ENCODE measurements at regions not wholly inside any gene's neighbourhood (a gene's known extent, or its start where the extent isn't known, plus 50 kb on each side); places are given as distances from the start of the nearest gene placed in this dataset.

GRCh38 chr10:113219446-113219845, 269.4 kb downstream of the TCF7L2 start:
- DNase-seq: no peak

GRCh38 chr10:113221756-113222168, 271.7 kb downstream of the TCF7L2 start:
- no peak for DNase-seq

- DNase-seq: no peak
Measured at GRCh38 chr10:113222207-113222606, 272.2 kb downstream of the TCF7L2 start.

- no peak for DNase-seq
Measured at GRCh38 chr10:113225364-113225763, 275.3 kb downstream of the TCF7L2 start.

GRCh38 chr10:113225903-113226302, 275.9 kb downstream of the TCF7L2 start:
- no peak for DNase-seq

- DNase-seq: no peak
Measured at GRCh38 chr10:113226399-113226798, 276.4 kb downstream of the TCF7L2 start.

- no peak for DNase-seq
Measured at GRCh38 chr10:113226831-113227445, 276.9 kb downstream of the TCF7L2 start.

GRCh38 chr10:113228530-113228929, 278.5 kb downstream of the TCF7L2 start:
- no peak for DNase-seq

GRCh38 chr10:113230011-113230610, 280.1 kb downstream of the TCF7L2 start:
- no peak for DNase-seq

- no peak for DNase-seq
Measured at GRCh38 chr10:113232928-113233511, 283.0 kb downstream of the TCF7L2 start.

GRCh38 chr10:113234481-113234880, 284.4 kb downstream of the TCF7L2 start:
- no peak for DNase-seq

- no peak for DNase-seq
Measured at GRCh38 chr10:113235508-113235907, 285.5 kb downstream of the TCF7L2 start.

GRCh38 chr10:113236998-113237397, 287.0 kb downstream of the TCF7L2 start:
- no peak for DNase-seq

GRCh38 chr10:113239566-113240350, 289.7 kb downstream of the TCF7L2 start:
- no peak for DNase-seq

GRCh38 chr10:113240736-113241135, 290.7 kb downstream of the TCF7L2 start:
- DNase-seq: no peak

- DNase-seq: no peak
Measured at GRCh38 chr10:113241599-113242360, 291.7 kb downstream of the TCF7L2 start.

GRCh38 chr10:113243311-113243710, 293.3 kb downstream of the TCF7L2 start:
- no peak for DNase-seq

- no peak for DNase-seq
Measured at GRCh38 chr10:113244750-113245149, 294.7 kb downstream of the TCF7L2 start.

GRCh38 chr10:113245286-113245685, 295.2 kb downstream of the TCF7L2 start:
- DNase-seq: no peak

- DNase-seq: no peak
Measured at GRCh38 chr10:113247050-113247449, 297.0 kb downstream of the TCF7L2 start.

- no peak for DNase-seq
Measured at GRCh38 chr10:113252650-113253618, 299.9 kb upstream of the HABP2 start.

Measured in NCI-H226 (cell line).